HG03097 (cell line): ENCODE measurements at regions not wholly inside any gene's neighbourhood (a gene's known extent, or its start where the extent isn't known, plus 50 kb on each side); places are given as distances from the start of the nearest gene placed in this dataset.

Source experiments
- ATAC-seq: cut with Tn5 transposase; IDR thresholded peaks from one replicate; pipeline ENCODE4 v1.9.1; 2021; ENCODE audit not compliant: unreplicated experiment, low FRiP score

GRCh38 chr22:47589271-47590250 lies 827.1 kb downstream of the TBC1D22A start:
- ATAC-seq = no peak

DNA sequence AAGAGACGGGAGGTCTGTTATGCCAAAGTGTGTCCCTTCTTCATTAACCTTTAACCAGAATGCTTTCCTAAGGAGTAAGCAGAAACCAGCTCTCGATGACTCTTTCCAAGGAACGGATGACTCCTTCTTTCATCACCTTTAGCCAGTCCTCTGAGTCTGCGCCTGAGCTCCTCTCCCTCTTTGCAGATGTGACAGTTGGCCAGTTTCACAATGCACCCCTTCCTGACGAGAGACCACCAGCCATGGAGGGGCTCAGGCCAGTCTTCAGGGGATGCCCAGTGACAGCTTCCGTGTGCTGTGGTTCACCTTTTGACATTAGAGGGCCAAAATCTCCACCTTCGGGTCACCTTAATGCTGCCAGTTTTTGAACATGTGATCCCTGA lies 826.1 kb downstream of the TBC1D22A start:
- no peak for ATAC-seq

- no peak for ATAC-seq
These were observed 825.6 kb downstream of the TBC1D22A start for GRCh38 chr22:47587861-47588577.

DNA sequence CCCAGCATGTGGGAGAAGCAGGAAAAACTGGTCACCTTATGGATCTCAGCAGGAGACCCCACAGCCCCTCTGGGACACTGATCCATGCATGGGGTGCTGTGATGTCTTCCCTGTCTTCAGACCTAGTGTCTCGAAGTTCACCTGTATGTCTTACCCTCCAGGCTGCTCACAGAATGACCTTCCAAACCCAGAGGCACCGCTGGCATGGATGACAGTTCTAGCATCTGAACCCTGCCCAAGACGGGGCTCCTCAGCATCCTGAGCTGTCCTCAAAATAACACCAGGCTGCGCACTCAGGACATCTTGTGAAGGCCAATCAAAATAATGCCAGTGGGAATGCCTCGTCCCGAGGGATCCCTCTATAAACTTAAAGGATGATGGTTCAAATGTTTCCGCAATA lies 824.9 kb downstream of the TBC1D22A start:
- no peak for ATAC-seq

GRCh38 chr22:47586946-47587345 lies 824.5 kb downstream of the TBC1D22A start:
- ATAC-seq = no peak

DNA sequence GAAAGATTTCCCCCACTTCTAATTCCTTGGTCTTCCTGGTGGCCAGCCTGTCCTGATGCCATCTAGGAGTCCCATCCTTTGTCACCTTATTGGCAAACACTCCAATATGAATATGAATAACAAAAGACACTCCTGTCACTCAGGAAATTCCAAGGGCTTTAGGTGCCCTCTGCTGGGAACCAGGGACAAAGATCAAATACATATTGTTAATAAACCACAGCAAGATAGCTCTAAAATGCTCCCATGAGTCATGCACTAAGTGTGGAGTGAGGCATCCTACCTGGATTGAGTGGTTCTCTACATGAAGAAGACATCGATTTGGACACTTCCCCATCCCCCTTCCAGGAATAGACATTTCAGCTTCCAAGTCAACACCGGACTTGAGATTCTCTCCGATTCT lies 823.6 kb downstream of the TBC1D22A start:
- ATAC-seq = no peak

- ATAC-seq = no peak
These were observed 821.6 kb downstream of the TBC1D22A start for GRCh38 chr22:47583959-47584562.

DNA sequence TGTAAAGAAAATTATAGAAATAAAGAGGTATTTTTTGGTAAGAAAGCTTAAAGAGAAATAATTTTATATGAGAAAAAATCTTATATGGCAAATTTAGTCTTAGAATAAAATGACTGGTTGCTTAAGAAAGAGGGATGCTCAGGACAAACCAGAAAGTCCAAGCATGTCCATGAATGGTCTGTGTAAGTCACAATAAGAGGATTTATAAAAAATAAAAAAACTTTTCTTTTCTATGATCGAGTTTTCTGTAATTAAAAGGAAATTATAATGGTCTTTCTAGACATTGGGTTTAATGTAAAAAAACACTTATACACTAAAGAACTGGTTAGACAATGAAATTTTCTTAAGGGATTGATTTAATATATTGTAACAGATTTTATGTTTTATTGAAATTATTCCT lies 819.6 kb downstream of the TBC1D22A start:
- no peak for ATAC-seq

GRCh38 chr22:47580121-47580520 lies 817.7 kb downstream of the TBC1D22A start:
- ATAC-seq = no peak

- ATAC-seq = no peak
These were observed 814.5 kb downstream of the TBC1D22A start for GRCh38 chr22:47576908-47577307.

DNA sequence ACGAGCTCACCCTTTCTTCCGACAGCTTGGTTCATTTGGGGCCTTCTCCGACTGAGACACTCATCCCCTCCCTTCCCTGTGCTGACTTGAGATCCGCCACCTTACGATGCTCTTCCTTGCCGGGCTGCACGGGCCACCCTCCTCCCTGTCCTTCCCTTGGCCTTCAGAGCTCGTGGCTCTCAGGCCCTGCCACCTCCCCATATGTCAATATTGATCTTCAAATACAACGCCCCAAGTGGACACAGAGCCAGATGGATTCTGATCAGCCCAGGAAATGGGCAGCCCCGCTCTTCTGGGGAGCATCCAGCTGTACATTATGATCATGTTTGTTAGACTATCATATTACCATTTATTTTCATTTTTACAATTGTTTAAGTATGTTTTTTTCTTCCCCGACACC lies 812.8 kb downstream of the TBC1D22A start:
- ATAC-seq = no peak

DNA sequence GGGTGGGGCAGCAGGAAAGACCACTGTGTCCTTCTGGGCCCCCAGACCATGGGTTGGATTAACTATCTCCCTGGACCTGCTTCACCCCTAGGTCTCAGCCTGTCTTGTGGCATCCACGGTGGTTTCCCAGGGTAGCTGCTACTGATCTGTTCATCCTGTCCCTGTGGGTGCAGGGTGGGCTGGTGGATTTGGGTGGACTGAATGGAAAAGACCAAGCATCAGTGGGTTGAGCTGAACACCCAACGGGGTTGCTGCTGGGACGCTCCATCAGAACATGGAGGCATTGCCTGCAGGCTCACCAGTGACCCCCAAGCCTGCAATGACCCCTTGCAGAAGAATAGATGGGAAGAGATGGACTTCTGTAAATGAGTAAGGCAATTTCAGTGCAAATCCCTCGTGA lies 812.1 kb downstream of the TBC1D22A start:
- ATAC-seq = no peak

GRCh38 chr22:47573141-47573540 lies 810.7 kb downstream of the TBC1D22A start:
- ATAC-seq = no peak

DNA sequence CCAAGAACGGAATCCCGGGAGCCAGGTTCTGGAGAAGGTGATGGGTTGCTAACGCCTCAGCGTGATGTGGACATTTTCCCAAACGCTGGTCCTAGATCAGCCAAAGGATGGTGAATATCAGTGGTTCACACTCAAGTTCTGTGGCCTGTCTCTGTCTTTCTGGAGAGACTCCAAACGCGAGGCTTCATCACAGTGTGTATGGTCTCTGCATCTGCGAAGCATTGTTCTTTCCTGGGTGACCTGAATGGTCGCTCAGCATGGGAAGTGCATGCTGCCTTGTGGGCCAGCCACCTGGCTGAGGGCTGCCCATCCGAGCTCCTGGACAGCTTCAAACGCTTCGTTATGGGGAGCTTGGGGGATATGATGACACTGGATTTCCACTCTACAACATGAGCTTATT lies 810.0 kb downstream of the TBC1D22A start:
- no peak for ATAC-seq

DNA sequence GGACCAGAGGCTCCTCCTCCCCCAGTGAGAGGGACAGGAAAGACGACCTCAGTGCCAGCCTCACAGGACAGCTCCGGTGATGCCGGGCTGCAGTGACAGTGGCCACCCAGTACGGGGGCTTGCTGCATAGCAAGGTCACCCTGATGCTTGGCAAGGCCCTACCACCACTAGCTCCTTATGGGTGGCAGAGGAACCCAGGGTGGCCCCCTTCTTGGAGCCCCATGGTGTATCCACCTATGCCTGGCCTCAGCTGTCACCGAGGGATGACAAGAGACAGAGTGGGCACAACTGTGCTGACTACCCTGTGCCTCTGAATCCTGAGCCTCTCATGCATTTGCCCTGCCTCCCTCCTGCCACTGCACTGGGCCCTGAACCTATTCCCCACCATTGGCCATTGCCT lies 809.2 kb downstream of the TBC1D22A start:
- no peak for ATAC-seq

DNA sequence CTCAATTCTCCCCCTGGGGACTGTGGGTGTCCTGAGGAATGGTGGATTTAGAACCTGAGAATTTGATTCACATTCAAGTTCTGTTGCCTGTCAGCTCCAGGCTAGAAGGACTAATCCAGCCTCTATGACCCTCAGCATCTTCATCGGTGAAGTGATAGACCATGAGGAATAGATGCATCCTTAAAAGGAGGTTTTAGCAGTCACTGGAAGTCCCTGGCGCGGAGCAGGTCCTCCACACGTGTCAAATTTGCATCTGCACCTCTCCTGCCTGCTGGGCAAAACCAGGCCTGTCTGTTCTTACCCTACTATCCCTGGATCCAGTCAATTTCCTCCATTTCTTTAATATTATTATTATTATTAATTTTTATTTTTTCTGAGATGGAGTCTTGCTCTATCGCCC lies 808.4 kb downstream of the TBC1D22A start:
- ATAC-seq = no peak

DNA sequence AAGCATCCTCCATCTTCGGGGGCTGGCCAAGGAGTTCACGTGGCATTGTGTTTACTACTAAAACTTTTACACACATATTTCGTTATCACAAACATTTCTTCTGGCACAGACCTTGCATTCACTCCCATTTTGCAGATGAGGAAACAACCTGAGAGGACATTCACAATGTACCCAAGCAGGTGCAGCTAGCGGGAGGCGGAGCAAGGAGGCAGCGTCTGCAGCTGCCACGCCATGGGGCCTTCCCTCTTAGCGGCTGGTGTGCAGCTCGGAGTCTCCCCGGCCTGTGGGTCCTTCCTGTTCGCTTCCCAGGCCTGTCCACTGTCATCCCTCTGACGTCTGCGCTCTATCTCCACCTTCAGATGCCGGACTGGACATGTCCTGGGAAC lies 807.8 kb downstream of the TBC1D22A start:
- ATAC-seq = no peak

GRCh38 chr22:47569389-47570299 lies 807.2 kb downstream of the TBC1D22A start:
- no peak for ATAC-seq

DNA sequence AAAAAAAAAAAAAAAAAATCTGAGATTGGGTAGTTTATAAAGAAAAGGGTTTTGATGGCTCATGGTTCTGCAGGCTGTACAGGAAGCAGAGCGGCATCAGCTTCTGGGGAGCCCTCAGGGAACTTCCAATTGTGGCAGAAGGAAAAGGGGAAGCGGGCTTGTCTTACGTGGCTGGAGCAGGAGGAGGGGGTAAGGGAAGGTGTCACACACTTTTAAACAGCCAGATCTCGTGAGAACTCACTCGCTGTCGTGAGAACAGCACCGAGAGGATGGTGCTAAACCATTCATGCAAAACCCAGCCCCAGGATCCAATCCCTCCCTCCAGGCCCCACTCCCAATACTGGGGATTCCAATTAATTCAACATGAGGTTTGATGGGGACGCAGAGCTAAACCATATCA lies 806.2 kb downstream of the TBC1D22A start:
- ATAC-seq = no peak
